Muscle layer of colon (tissue), 2 donors: ENCODE measurements at regions not wholly inside any gene's neighbourhood (a gene's known extent, or its start where the extent isn't known, plus 50 kb on each side); places are given as distances from the start of the nearest gene placed in this dataset.

Experiments
- H3K27ac ChIP-seq: one replicate; pipeline ENCODE4 v1.7.0; 2013; ENCODE audit warnings: low read depth, mild to moderate bottlenecking, low read length, moderate library complexity
- H3K27me3 ChIP-seq, 2 donors: one replicate each; pipeline ENCODE4 v1.7.0; 2013; ENCODE audit warnings: low read length in 2 of 2, mild to moderate bottlenecking in 2 of 2; ENCODE audit not compliant: insufficient read depth in 2 of 2, control insufficient read depth in 1 of 2
- H3K36me3 ChIP-seq: one replicate; pipeline ENCODE4 v1.7.0; 2013; ENCODE audit warnings: mild to moderate bottlenecking, low read length; ENCODE audit not compliant: insufficient read depth
- H3K4me1 ChIP-seq: one replicate; pipeline ENCODE4 v1.7.0; 2013; ENCODE audit warnings: mild to moderate bottlenecking, low read length; ENCODE audit not compliant: insufficient read depth
- H3K4me3 ChIP-seq, 2 donors: one replicate each; pipeline ENCODE4 v1.7.0; 2013; ENCODE audit warnings: low read length in 2 of 2, low read depth in 1 of 2, mild to moderate bottlenecking in 1 of 2, moderate library complexity in 1 of 2
- H3K9ac ChIP-seq: one replicate; pipeline ENCODE4 v1.7.0; 2013; ENCODE audit warnings: low read length
- H3K9me3 ChIP-seq: one replicate; pipeline ENCODE4 v1.7.0; 2013; ENCODE audit warnings: mild to moderate bottlenecking, low read length
- donor health status: abdominal sarcoma.
- donor health status: Adenocarcinoma of cecum.

DNA sequence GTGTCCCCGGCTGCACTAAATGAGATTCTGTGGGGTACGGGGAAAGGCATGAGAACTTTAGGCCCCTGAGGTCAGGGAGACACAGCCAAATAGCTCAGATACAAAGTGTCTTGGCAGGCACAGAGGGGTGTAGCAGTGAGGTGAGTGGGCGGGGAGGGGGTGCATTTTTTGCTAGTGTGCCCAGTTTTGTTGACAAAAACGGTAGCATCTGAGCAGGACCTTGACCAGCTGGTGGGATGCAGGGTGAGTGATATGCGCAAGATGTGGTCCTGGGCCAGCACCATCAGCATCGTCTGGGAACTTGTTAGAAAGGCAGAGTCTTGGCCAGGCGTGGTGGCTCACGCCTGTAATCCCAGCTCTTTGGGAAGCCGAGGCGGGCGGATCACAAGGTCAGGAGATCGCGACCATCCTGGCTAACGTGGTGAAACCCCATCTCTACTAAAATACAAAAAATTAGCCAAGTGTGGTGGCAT lies 127.3 kb upstream of the LGALSL start:
- no peaks in the 10 kb centered on the region for H3K27me3 ChIP-seq
- no peak overlapping the region for H3K9ac ChIP-seq
- H3K27ac ChIP-seq, result no peak overlapping the region
- H3K4me1 ChIP-seq, result peaks cover 37% of the 10 kb centered on the region
- H3K36me3 ChIP-seq, result no peaks in the 10 kb centered on the region
- H3K9me3 ChIP-seq, result no peaks in the 10 kb centered on the region
- H3K4me3 ChIP-seq, result no peak overlapping the region

DNA sequence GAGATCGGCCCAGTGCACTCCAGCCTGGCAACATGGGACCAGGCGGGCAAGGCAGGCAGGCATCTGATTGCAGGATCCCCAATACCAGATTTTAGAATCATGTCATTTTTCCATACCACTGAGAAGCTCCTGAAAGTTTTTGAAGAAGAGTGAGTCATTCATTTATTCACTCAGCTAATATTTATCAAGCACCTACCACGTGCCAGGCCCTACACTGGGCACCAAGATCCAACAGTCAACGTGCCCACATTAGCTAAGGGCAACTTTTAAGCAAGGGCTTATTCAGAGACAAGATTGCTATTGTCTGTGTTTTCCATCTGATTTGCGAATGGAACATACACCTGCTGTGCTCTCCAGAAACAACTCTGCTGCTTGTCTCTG lies 126.8 kb upstream of the LGALSL start:
- Histone ChIP-seq H3K9ac (no peak overlapping the region), H3K27me3 (no peaks in the 10 kb centered on the region), H3K27ac (peak overlapping the region; percentile 76), H3K9me3 (no peaks in the 10 kb centered on the region), H3K4me1 (peaks cover 37% of the 10 kb centered on the region), H3K36me3 (no peaks in the 10 kb centered on the region), H3K4me3 (peak overlapping the region in 1 of 2 donors; percentile 21)

DNA sequence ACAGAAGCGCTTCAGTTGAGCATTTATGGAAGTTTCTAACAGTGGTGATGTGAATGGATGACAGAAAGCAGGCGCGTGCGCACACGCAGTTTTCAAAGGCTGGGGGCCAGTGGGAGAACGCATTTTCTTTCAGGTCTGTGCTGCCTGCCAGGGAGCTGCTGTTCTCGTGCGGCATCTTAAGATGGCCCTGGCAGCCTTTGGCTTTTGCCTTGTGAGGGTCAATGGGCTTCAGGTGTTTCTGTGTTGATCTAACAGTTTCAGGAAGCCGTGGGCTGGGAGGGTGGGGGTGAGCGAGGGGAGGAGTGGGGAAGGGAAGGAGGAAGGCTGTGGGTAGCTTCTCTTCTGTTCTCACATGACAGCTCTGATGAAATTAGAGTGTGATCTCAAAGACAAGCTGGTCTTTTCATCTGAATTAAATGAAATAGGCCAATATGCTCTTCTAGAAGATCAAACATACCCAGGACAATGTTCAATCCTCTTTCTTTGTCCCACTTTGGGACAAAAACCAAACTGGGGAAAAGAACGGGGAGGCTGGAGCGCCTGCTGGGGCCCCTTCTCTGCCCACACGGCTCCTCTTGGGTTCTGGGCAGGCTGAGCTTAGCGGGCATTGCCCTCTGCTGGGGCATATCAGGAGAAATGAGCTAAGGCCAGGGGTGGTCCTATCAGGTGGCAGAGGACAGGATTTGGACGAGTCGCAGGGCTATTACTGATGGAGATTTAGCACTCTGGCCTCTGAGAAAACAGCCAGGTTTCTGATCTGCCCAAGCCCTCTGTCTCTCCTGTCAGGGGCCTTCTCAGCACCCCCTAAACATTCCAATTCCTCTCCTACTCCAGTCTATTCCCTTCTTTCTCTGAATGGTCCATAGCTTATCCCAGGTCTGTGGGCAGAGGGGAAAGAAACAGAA lies 126.2 kb upstream of the LGALSL start:
- H3K4me3 ChIP-seq, result peak overlapping the region in 1 of 2 donors; percentile 21
- no peaks in the 10 kb centered on the region for H3K27me3 ChIP-seq
- H3K27ac ChIP-seq, result peak overlapping the region; percentile 76
- peaks cover 37% of the 10 kb centered on the region for H3K4me1 ChIP-seq
- H3K9me3 ChIP-seq, result no peaks in the 10 kb centered on the region
- no peak overlapping the region for H3K9ac ChIP-seq
- H3K36me3 ChIP-seq, result no peaks in the 10 kb centered on the region

DNA sequence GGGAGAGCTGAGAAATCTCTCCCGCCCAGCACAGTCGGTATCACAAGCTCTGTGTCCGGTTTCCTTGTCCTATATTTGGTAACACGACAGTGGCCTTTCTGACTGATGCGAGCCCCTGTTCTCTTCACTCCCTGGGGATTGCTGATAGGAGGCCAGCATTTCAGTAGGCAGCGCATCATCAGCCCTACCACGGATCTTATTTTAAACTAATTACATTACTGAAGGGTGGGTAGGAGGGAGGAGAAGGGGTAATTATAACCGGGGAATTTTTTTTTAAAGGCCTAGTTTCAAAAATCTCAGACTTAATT lies 125.6 kb upstream of the LGALSL start:
- Histone ChIP-seq H3K27ac (peak overlapping the region; percentile 76), H3K9me3 (no peaks in the 10 kb centered on the region), H3K4me1 (peaks cover 37% of the 10 kb centered on the region), H3K36me3 (no peaks in the 10 kb centered on the region), H3K4me3 (no peak overlapping the region), H3K27me3 (no peaks in the 10 kb centered on the region), H3K9ac (no peak overlapping the region)

DNA sequence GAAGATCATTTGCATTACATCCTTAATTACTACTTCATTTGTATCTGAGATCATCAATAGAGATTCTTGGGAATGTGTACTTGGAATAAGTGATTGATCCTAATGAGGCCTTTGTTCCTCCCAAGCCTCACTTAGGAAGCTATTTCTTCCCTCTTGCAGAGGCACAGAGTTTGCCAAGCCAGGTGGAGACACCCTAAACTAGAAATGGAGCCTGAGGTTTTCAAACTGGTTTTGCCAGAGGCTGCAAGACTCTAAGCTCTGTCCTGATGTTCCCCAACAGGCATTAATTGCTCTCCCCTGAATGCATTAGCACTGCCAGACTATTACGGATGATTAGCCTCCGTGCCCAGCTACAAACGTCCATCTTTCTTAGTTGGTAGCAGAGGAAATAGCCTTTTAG lies 125.2 kb upstream of the LGALSL start:
- H3K27me3 ChIP-seq, result no peaks in the 10 kb centered on the region
- no peaks in the 10 kb centered on the region for H3K9me3 ChIP-seq
- peaks cover 37% of the 10 kb centered on the region for H3K4me1 ChIP-seq
- H3K27ac ChIP-seq, result no peak overlapping the region
- H3K36me3 ChIP-seq, result no peaks in the 10 kb centered on the region
- no peak overlapping the region for H3K4me3 ChIP-seq
- no peak overlapping the region for H3K9ac ChIP-seq

DNA sequence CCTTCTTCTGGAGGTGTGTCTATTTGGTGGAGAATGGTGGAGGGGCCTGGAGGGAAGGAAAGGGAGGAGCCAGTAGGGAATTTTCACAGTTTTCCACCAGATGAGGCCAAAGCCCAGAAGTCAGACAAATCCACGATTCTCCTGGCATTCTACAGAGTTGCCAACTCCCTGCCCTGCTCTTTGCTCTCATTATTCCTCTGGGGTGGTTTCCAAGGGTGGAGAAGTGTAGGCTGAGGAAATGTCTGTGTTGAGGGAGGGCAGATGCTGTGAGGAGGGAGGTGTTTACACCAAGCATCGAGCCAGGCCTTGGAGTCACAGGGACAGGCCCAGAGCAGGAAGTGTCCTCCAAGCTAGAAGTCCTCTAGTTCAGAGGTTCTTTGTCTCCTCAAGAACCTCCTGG lies 124.1 kb upstream of the LGALSL start:
- Histone ChIP-seq H3K4me1 (peaks cover 37% of the 10 kb centered on the region), H3K9me3 (no peaks in the 10 kb centered on the region), H3K27me3 (no peaks in the 10 kb centered on the region), H3K27ac (no peak overlapping the region), H3K36me3 (no peaks in the 10 kb centered on the region), H3K4me3 (no peak overlapping the region), H3K9ac (no peak overlapping the region)

DNA sequence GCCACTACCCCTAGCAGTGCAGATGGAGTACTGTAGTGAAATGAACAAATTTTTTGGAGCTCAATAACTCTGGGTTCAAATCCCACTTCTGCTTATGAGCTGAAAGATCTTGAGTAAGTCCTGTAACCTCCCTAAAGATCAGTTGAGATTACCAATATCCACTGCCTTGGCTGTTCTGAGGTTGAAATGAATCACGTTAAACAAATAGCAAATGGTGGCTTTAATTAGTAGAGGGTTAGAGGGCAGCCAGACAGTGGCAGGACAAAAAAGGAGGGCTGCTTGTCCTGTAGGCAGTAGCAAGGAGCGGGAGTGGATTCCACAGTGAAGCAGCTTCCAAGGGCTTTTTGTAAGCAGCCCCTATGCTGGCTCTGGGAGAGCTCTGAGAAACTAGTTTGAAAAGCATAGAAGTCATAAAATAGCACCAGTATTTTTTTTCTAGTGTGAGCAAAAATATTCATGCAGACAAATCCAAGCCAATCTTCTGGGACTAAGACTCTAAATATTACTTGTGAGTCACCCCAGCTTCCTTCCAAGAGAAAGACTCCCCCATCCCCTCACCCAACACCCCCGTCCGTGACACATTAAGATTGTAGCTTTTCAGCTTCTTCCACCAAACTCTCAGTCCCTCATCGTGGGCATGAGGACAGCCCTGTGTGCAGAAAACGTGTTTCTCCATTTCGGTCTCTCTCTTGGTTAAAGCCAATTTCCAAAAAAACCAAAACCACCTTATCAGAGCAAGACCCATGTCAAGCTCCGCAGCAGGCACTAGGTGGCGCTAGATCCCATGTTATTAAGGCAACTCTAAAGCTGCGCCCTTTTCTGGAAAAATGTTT lies 123.5 kb upstream of the LGALSL start:
- peak overlapping the region; percentile 19 for H3K9ac ChIP-seq
- H3K4me1 ChIP-seq, result peaks cover 37% of the 10 kb centered on the region
- no peaks in the 10 kb centered on the region for H3K36me3 ChIP-seq
- peak overlapping the region; percentile 48 for H3K27ac ChIP-seq
- H3K4me3 ChIP-seq, result peak overlapping the region; percentile 21 to 43
- no peaks in the 10 kb centered on the region for H3K9me3 ChIP-seq
- no peaks in the 10 kb centered on the region for H3K27me3 ChIP-seq

DNA sequence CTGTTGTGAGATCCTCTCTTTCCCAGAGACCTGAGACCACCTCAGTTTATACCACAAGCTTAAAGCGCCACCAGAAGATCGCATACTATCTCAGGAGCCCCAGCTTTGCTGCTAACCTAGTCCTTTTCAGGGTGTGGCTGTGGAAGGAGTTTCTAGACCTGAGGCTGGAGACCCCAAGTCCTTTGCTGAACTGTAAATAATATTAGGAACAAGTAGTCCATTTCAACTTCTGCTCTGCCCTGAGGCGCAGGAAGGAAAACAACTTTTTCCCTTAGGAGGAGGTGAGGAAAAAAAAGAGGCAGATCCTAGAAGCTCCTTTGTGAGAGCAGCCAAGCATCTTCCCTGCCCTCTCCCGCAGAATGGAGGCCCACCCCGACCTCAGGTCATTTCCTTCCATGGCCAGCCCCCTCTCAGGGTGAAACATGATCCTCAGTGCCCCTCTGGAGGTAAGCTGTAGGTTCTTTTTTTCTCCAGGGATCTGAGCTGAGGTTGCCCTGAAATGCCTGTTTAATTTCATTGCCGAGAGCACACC lies 122.8 kb upstream of the LGALSL start:
- no peaks in the 10 kb centered on the region for H3K27me3 ChIP-seq
- peak overlapping the region; percentile 48 for H3K27ac ChIP-seq
- peak overlapping the region; percentile 19 for H3K9ac ChIP-seq
- H3K4me1 ChIP-seq, result peaks cover 37% of the 10 kb centered on the region
- H3K36me3 ChIP-seq, result no peaks in the 10 kb centered on the region
- H3K9me3 ChIP-seq, result no peaks in the 10 kb centered on the region
- H3K4me3 ChIP-seq, result peak overlapping the region; percentile 21 to 43

DNA sequence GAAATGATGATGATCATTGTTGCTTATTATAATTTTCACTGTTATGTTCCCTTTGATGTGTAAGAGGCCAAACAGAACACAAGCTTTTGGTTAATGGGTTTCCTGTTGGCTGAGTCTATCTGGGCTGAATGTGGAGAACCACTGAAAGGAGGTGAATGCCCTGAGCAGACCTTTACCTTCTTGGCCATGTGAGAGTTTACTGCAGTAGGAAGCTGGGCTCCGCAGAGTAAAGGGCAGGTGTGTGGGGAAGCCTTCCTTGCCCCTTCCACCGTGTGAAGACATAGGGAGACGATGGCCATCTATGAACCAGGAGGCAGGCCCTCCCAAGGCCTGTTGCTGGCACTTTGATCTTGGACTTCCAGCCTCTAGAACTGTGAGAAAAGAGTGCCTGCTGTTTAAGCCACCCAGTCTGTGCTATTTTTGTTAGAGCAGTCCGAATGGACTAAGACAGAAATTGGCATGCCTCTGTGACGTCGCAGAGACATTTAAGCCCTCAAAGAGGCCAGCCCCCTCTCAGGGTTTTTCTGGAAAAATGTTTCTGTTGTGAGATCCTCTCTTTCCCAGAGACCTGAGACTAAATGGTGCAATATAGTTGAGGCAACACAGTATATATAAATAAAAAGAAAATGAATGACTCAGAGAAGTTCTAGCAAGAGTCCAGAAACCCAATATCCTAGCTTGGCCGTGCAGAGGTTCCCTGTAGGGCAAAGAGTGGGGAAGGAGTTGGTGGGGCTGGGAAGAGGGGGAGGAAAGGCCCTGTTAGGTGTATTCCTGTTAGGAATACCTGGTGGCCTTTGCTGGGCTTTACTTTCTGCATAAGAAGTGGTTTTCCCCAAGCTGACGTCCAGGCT lies 121.9 kb upstream of the LGALSL start:
- H3K4me3 ChIP-seq, result no peak overlapping the region
- peaks cover 37% of the 10 kb centered on the region for H3K4me1 ChIP-seq
- no peaks in the 10 kb centered on the region for H3K36me3 ChIP-seq
- H3K9ac ChIP-seq, result no peak overlapping the region
- no peaks in the 10 kb centered on the region for H3K27me3 ChIP-seq
- H3K27ac ChIP-seq, result no peak overlapping the region
- H3K9me3 ChIP-seq, result no peaks in the 10 kb centered on the region

DNA sequence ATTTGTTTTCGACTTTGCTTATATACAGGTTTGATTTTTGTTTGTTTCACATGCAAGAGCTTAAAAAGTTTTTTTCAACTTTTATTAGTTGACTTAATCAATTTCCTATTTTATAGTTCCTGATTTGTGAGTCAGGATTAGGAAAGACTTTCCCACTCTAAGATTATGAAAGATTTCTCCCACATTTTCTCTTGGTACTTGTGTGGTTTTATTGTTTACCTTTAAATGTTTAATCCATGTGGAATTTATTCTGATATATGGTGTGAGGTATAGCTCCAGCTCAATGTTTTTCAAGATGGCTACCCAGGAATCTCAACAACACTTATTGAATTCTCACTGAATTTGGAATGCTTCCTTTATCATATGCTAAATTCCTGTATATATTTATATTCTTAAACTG lies 117.8 kb upstream of the LGALSL start:
- Histone ChIP-seq H3K4me1 (peaks cover 3% of the 10 kb centered on the region), H3K36me3 (no peaks in the 10 kb centered on the region), H3K9ac (no peak overlapping the region), H3K9me3 (no peaks in the 10 kb centered on the region), H3K27ac (no peak overlapping the region), H3K4me3 (no peak overlapping the region), H3K27me3 (no peaks in the 10 kb centered on the region)

DNA sequence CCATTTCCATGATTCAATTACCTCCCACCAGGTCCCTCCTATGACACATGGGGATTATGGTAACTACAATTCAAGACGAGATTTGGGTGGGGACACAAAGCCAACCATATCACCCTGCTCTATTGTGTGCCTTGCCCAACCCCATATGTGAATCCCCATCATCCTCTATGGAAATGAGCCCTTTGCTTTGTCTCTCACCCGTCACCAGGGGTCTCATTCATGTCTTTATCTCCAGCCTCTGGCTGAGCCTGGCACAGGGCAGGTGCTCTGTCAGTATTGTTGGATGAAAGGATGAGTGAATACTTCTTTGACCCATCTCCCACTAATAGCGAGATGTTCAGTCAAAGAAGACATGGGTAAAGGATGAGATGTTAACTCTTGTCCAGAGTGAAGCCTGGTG lies 116.6 kb upstream of the LGALSL start:
- Histone ChIP-seq H3K27me3 (no peaks in the 10 kb centered on the region), H3K36me3 (no peaks in the 10 kb centered on the region), H3K4me1 (no peaks in the 10 kb centered on the region), H3K27ac (no peak overlapping the region), H3K4me3 (no peak overlapping the region), H3K9me3 (no peaks in the 10 kb centered on the region), H3K9ac (no peak overlapping the region)
